Gastrocnemius medialis (tissue), 4 donors: ENCODE measurements at regions not wholly inside any gene's neighbourhood (a gene's known extent, or its start where the extent isn't known, plus 50 kb on each side); places are given as distances from the start of the nearest gene placed in this dataset.

Source experiments
- ATAC-seq, 2 donors: fragments of 150-250 bp; one replicate each; pipeline ENCODE4 v1.9.1; 2016
- DNase-seq, 2 donors: peaks; one replicate each; pipeline ENCODE4 v3.0.0-alpha.2; 2019
- H3K27ac ChIP-seq, 4 donors: fragments of 200-600 bp; sonication (generic); 1 replicate in 1 of 4; 2 replicates in 3 of 4; pipeline ENCODE4 v1.5.1; 2016 to 2018; ENCODE audit warnings: mild to moderate bottlenecking in 2 of 4, moderate library complexity in 1 of 4
- H3K27me3 ChIP-seq, 3 donors: fragments of 200-600 bp; sonication (generic) in 2 of 3; 1 replicate in 1 of 3; 2 replicates in 2 of 3; pipeline versions ENCODE4 v1.5.1 to v1.6.0; 2016 to 2019; ENCODE audit warnings: mild to moderate bottlenecking in 1 of 3, moderate library complexity in 1 of 3
- H3K36me3 ChIP-seq, 2 donors: fragments of 200-600 bp; sonication (generic) in 1 of 2; one replicate each; pipeline ENCODE4 v1.5.1; 2017 to 2018
- H3K4me1 ChIP-seq, 2 donors: fragments of 200-600 bp; sonication (generic) in 1 of 2; one replicate each; pipeline ENCODE4 v1.5.1; 2016 to 2017; ENCODE audit warnings: mild to moderate bottlenecking in 2 of 2
- H3K4me3 ChIP-seq, 4 donors: fragments of 200-600 bp; sonication (generic) in 3 of 4; 1 replicate in 1 of 4; 2 replicates in 3 of 4; pipeline ENCODE4 v1.5.1; 2016 to 2019; ENCODE audit warnings: mild to moderate bottlenecking in 2 of 4
- H3K9me3 ChIP-seq, 3 donors: fragments of 200-600 bp; sonication (generic) in 2 of 3; 1 replicate in 1 of 3; 2 replicates in 2 of 3; pipeline ENCODE4 v1.5.1; 2016 to 2019
- CTCF ChIP-seq, 5 experiments: fragments of 450-650 bp in 3 of 5; fragments of 200-600 bp in 2 of 5; sonication (generic) in 2 of 5; IDR thresholded peaks in 4 of 5; conservative IDR thresholded peaks in 1 of 5; 1 replicate in 4 of 5; 2 replicates in 1 of 5; pipeline ENCODE4 v1.5.1; 2016 to 2019; ENCODE audit warnings: antibody characterized with exemption in 5 of 5, mild to moderate bottlenecking in 3 of 5, moderate library complexity in 3 of 5
- POLR2A ChIP-seq, 2 donors: fragments of 450-650 bp; IDR thresholded peaks; one replicate each; pipeline ENCODE4 v1.6.1; 2017; ENCODE audit warnings: antibody characterized with exemption in 2 of 2, mild to moderate bottlenecking in 2 of 2, moderate library complexity in 2 of 2
- in situ Hi-C, 4 donors: fragments of 200-750 bp; cut with MboI; loops; one replicate each; pipeline versions ENCODE4 v1.15.0 to v1.8.0; 2017; ENCODE audit warnings: low sequenced_read_pairs in 4 of 4
- intact Hi-C: fragments of 100-400 bp; cut with DNase I; formaldehyde crosslinking; loops from one replicate; pipeline ENCODE4 v1.15.1; 2023; ENCODE audit warnings: low total_unique reads

- no peak for DNase-seq
- Histone ChIP-seq H3K27ac (no peak overlapping the region), H3K4me1 (no peaks in the 10 kb centered on the region), H3K4me3 (no peak overlapping the region), H3K27me3 (no peaks in the 10 kb centered on the region), H3K9me3 (no peaks in the 10 kb centered on the region), H3K36me3 (no peaks in the 10 kb centered on the region)
- no peak for ATAC-seq
- in situ Hi-C loops: no loop called here
- no peak for TF ChIP-seq CTCF (IDR thresholded peaks at IDR 0.05 in 4 of 5, conservative IDR thresholded peaks at IDR 0.05 in 1 of 5)
- TF ChIP-seq POLR2A (IDR thresholded peaks at IDR 0.05): no peak
- intact Hi-C loops: no loop called here
Measured at GRCh38 chr5:60370508-60370907, 329.5 kb downstream of the DEPDC1B start.

DNA sequence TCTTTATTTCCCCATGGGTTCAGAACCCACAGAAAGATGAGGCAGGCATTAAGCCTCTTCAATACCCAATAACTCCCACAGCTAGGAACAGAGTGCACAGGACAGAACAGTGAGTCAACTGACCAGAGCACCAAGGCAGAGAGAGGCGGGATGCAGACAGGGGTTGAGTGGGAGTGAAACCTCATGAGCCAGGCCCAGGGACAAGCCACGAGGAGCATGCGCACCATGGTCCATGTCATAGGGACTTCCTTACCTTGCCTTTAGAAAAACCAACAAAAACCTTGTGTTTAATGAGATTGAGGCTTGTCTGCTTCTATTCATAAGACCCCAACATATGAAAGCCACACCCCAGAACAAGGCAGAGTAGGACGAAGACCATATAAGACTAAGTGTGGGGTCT is 330.6 kb downstream of the DEPDC1B start:
- TF ChIP-seq POLR2A (IDR thresholded peaks at IDR 0.05): no peak
- TF ChIP-seq CTCF (IDR thresholded peaks at IDR 0.05 in 4 of 5, conservative IDR thresholded peaks at IDR 0.05 in 1 of 5): no peak

DNA sequence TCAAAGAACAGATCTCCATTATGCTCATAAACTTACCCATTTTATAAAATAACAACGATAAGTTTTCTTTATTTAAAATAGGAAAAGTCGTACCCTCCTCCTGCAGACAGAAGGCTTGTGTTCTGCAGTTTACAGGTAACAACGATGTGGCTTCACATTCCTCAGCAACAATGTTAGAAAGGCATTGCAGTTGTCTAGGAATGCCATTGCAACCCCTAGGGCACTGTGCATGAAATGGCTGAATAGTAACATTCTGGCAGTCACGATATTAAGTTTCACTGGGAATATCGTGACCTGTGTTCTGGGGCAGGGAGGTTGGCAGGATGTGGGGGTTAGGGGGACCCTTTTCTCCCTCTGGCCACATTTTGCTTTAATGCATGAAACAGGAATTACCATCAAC is 331.9 kb downstream of the DEPDC1B start:
- H3K36me3 ChIP-seq: no peaks in the 10 kb centered on the region
- no peaks in the 10 kb centered on the region for H3K27me3 ChIP-seq
- no peaks in the 10 kb centered on the region for H3K9me3 ChIP-seq
- H3K4me3 ChIP-seq: no peak overlapping the region
- in situ Hi-C loops (no loop called here), intact Hi-C loops (no loop called here)
- H3K27ac ChIP-seq: no peak overlapping the region
- DNase-seq (no peak), ATAC-seq (no peak)
- TF ChIP-seq CTCF (IDR thresholded peaks at IDR 0.05 in 4 of 5, conservative IDR thresholded peaks at IDR 0.05 in 1 of 5): no peak
- no peak for TF ChIP-seq POLR2A (IDR thresholded peaks at IDR 0.05)
- no peaks in the 10 kb centered on the region for H3K4me1 ChIP-seq

More for the DNA sequence above, 330.6 kb downstream of the DEPDC1B start:
- no peak overlapping the region for H3K4me3 ChIP-seq
- ATAC-seq (no peak), DNase-seq (no peak)
- no peaks in the 10 kb centered on the region for H3K36me3 ChIP-seq
- in situ Hi-C loops: no loop called here
- no peak overlapping the region for H3K27ac ChIP-seq
- intact Hi-C loops: no loop called here
- no peaks in the 10 kb centered on the region for H3K9me3 ChIP-seq
- no peaks in the 10 kb centered on the region for H3K27me3 ChIP-seq
- H3K4me1 ChIP-seq: no peaks in the 10 kb centered on the region

DNA sequence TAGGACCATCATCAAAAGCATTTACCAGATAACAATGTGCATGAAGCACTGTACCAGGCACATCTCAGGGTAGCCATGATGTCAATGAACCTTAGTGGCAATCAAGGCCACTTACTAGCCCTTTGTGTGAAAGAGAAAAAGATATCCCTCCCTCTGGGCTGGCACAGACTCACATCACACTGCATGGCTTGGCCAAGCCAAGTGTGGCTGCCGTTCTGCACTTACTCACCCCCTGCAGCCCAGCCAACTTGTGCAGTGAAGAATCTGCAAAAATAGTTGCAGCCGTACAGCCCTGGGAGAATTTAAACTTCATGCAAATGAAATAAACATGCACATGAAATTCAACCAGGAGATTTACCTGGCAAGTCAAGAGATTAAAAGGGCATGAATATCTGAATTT is 333.5 kb downstream of the DEPDC1B start:
- TF ChIP-seq CTCF (IDR thresholded peaks at IDR 0.05 in 4 of 5, conservative IDR thresholded peaks at IDR 0.05 in 1 of 5) (no peak), POLR2A (IDR thresholded peaks at IDR 0.05) (no peak)
- Histone ChIP-seq H3K27me3 (no peaks in the 10 kb centered on the region), H3K36me3 (no peaks in the 10 kb centered on the region), H3K4me1 (no peaks in the 10 kb centered on the region), H3K4me3 (no peak overlapping the region), H3K27ac (no peak overlapping the region), H3K9me3 (no peaks in the 10 kb centered on the region)
- in situ Hi-C loops (no loop called here), intact Hi-C loops (no loop called here)
- no peak for DNase-seq
- ATAC-seq: no peak

GRCh38 chr5:60365001-60365400 is 335.0 kb downstream of the DEPDC1B start:
- no peaks in the 10 kb centered on the region for H3K4me1 ChIP-seq
- H3K9me3 ChIP-seq: no peaks in the 10 kb centered on the region
- in situ Hi-C loops: no loop called here
- H3K4me3 ChIP-seq: no peak overlapping the region
- no peak for ATAC-seq
- no peak for TF ChIP-seq POLR2A (IDR thresholded peaks at IDR 0.05)
- no peak for TF ChIP-seq CTCF (IDR thresholded peaks at IDR 0.05 in 4 of 5, conservative IDR thresholded peaks at IDR 0.05 in 1 of 5)
- H3K27ac ChIP-seq: no peak overlapping the region
- H3K27me3 ChIP-seq: no peaks in the 10 kb centered on the region
- H3K36me3 ChIP-seq: no peaks in the 10 kb centered on the region
- intact Hi-C loops: no loop called here
- no peak for DNase-seq
